ENCODE measurements at regions not wholly inside any gene's neighbourhood (a gene's known extent, or its start where the extent isn't known, plus 50 kb on each side); places are given as distances from the start of the nearest gene placed in this dataset.

DNA sequence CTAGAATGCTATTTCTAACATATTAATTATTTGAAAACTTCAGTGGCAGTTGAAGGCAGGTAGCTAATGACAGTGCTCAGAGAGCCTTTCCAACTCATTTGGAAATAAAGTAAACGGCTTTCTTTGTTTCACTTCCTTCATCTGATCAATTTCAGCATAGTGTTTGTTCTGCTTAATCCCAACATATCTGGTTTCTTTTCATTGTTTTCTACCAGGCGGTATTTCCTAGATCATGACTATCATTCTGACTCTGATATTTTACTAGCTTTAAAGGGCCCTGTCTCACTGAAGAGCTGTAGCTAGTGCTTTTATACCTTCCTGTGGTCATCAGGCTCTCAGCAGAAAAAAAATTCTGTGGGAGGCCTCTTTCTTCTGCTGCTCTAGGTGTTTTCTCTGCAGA, 178.6 kb downstream of the RBM26 start:
- TF ChIP-seq, protein P1, sequence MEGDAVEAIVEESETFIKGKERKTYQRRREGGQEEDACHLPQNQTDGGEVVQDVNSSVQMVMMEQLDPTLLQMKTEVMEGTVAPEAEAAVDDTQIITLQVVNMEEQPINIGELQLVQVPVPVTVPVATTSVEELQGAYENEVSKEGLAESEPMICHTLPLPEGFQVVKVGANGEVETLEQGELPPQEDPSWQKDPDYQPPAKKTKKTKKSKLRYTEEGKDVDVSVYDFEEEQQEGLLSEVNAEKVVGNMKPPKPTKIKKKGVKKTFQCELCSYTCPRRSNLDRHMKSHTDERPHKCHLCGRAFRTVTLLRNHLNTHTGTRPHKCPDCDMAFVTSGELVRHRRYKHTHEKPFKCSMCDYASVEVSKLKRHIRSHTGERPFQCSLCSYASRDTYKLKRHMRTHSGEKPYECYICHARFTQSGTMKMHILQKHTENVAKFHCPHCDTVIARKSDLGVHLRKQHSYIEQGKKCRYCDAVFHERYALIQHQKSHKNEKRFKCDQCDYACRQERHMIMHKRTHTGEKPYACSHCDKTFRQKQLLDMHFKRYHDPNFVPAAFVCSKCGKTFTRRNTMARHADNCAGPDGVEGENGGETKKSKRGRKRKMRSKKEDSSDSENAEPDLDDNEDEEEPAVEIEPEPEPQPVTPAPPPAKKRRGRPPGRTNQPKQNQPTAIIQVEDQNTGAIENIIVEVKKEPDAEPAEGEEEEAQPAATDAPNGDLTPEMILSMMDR (conservative IDR thresholded peaks at IDR 0.05 in 1 of 2, IDR thresholded peaks at IDR 0.05 in 1 of 2; ENCODE audit: extremely low read depth in 1 of 2, insufficient read depth in 1 of 2, low read depth in 1 of 2, low read length in 2 of 2), result no peak
- TF ChIP-seq EZH2 (IDR thresholded peaks at IDR 0.05; ENCODE audit: borderline replicate concordance, low read length), result no peak

All from mammary epithelial cell (primary cell).